ENCODE measurements at regions not wholly inside any gene's neighbourhood (a gene's known extent, or its start where the extent isn't known, plus 50 kb on each side); places are given as distances from the start of the nearest gene placed in this dataset.

GRCh38 chr1:80023358-80023757 lies 1016.8 kb upstream of the ADGRL4 start:
- no peak overlapping the region for H2AK5ac ChIP-seq (ENCODE audit: low read depth, low read length)
- no peaks in the 10 kb centered on the region for H3K4me1 ChIP-seq (replicated peaks in 1 of 4; ENCODE audit: control insufficient read depth in 3 of 4, insufficient read depth in 4 of 4, low read length in 3 of 4)
- H2BK5ac ChIP-seq (ENCODE audit: low read depth, low read length) = no peak overlapping the region
- no peaks in the 10 kb centered on the region for H4K20me1 ChIP-seq (replicated peaks in 1 of 2; ENCODE audit: control insufficient read depth in 1 of 2, insufficient read depth in 2 of 2, low read length in 2 of 2)
- H3K27ac ChIP-seq (ENCODE audit: low read depth, low read length) = no peak overlapping the region
- H3K56ac ChIP-seq (replicated peaks; ENCODE audit: insufficient read length, low read depth, low read length) = no peak overlapping the region
- no peaks in the 10 kb centered on the region for H3K27me3 ChIP-seq (replicated peaks in 1 of 4; ENCODE audit: control insufficient read depth in 3 of 4, extremely low read depth in 1 of 4, insufficient read depth in 3 of 4, low read length in 3 of 4)
- no peak overlapping the region for H3K23ac ChIP-seq (ENCODE audit: insufficient read length)
- no peaks in the 10 kb centered on the region for H3K79me2 ChIP-seq (ENCODE audit: control insufficient read depth in 1 of 2, insufficient read depth in 2 of 2, low read length in 2 of 2)
- H2BK20ac ChIP-seq (ENCODE audit: low read length) = no peak overlapping the region
- H3K9me3 ChIP-seq (ENCODE audit: insufficient read depth in 2 of 2, low read depth in 1 of 2, low read length in 1 of 2) = no peaks in the 10 kb centered on the region
- no peak overlapping the region for H3K4me3 ChIP-seq (ENCODE audit: extremely low read depth in 1 of 4, insufficient read depth in 2 of 4, low read depth in 3 of 4, low read length in 4 of 4)
- H4K5ac ChIP-seq (ENCODE audit: insufficient read length, low read depth, low read length) = no peak overlapping the region
- no peaks in the 10 kb centered on the region for H3K36me3 ChIP-seq (ENCODE audit: control insufficient read depth in 2 of 4, insufficient read depth in 4 of 4, low read length in 3 of 4)
- FAIRE-seq (no peak), DNase-seq (ENCODE audit: low read depth in 1 of 2, low spot score in 2 of 2) (no peak)
- no peak overlapping the region for H2AFZ ChIP-seq (ENCODE audit: low read length)
- no peak overlapping the region for H3K9ac ChIP-seq (replicated peaks in 1 of 4; ENCODE audit: extremely low read depth in 1 of 4, low read depth in 3 of 4, low read length in 3 of 4)
- no peaks in the 10 kb centered on the region for H3K79me1 ChIP-seq (ENCODE audit: low read depth, low read length)
- no peak overlapping the region for H2BK120ac ChIP-seq (replicated peaks; ENCODE audit: low read depth, low read length)
- no peak overlapping the region for H2BK15ac ChIP-seq (ENCODE audit: low read length)
- H3K4ac ChIP-seq (replicated peaks; ENCODE audit: insufficient read length, low read depth, low read length) = no peak overlapping the region
- no peak overlapping the region for H4K91ac ChIP-seq (replicated peaks; ENCODE audit: insufficient read length, low read length)
- no peak overlapping the region for H4K8ac ChIP-seq (ENCODE audit: extremely low read depth, insufficient read depth, low read length)
- WGBS, 2 experiments (ENCODE audit: extremely low coverage in 1 of 2, insufficient coverage in 1 of 2, insufficient read length in 1 of 2, insufficient replicate concordance in 2 of 2, low coverage in 1 of 2, low lambda C conversion rate in 2 of 2, missing lambda C conversion rate in 1 of 2) = 84% methylated on average over 1 of the region's 1 CpG; no CpG with 5 or more reads in 1 of the 2 experiments
- CTCF ChIA-PET (ENCODE audit: partially characterized antibody) = no interaction called here
- POLR2A ChIA-PET (ENCODE audit: partially characterized antibody) = no interaction called here
- H2BK12ac ChIP-seq (ENCODE audit: low read depth, low read length) = no peak overlapping the region
- H3K14ac ChIP-seq (ENCODE audit: insufficient read length) = no peak overlapping the region
- no peak overlapping the region for H3K4me2 ChIP-seq (ENCODE audit: insufficient read depth in 1 of 2, low read depth in 2 of 2, low read length in 2 of 2)
- no peaks in the 10 kb centered on the region for H3K23me2 ChIP-seq (ENCODE audit: low read depth, low read length)
- TF ChIP-seq TAF1 (IDR thresholded peaks at IDR 0.05; ENCODE audit: low read depth, low read length) = no peak
- no peak for TF ChIP-seq HDAC6 (IDR thresholded peaks at IDR 0.05; ENCODE audit: low read depth, low read length)
- no peak overlapping the region for H3K18ac ChIP-seq (ENCODE audit: extremely low read depth, low read length)

Data from H1 (cell line).